Spleen (tissue), 7 donors: ENCODE measurements at regions not wholly inside any gene's neighbourhood (a gene's known extent, or its start where the extent isn't known, plus 50 kb on each side); places are given as distances from the start of the nearest gene placed in this dataset.

Source experiments
- CTCF ChIP-seq, 11 experiments: fragments of 200-600 bp in 7 of 11; fragments of 450-650 bp in 4 of 11; sonication (generic) in 4 of 11; IDR thresholded peaks in 8 of 11; conservative IDR thresholded peaks in 3 of 11; 1 replicate in 7 of 11; 2 replicates in 4 of 11; pipeline versions ENCODE4 v1.4.0 to v1.8.0; 2016 to 2021; ENCODE audit warnings: antibody characterized with exemption in 11 of 11, inconsistent platforms in 4 of 11, mild to moderate bottlenecking in 1 of 11
- POLR2AphosphoS5 ChIP-seq, 3 donors: sonication (generic); formaldehyde crosslinking; IDR thresholded peaks; one replicate each; pipeline ENCODE4 v1.5.1; 2017; ENCODE audit warnings: antibody characterized with exemption in 3 of 3
- donor health status: DM: no; HTN: no; CAD: no; lungs with moderate emphysema.
- donor health status: DM: no; HTN: no; CAD: no.
- donor health status: DM: no; HTN: no; CAD: no.

GRCh38 chr10:8776926-8777622 is 722.6 kb downstream of the GATA3 start:
- TF ChIP-seq CTCF (IDR thresholded peaks at IDR 0.05 in 8 of 11, conservative IDR thresholded peaks at IDR 0.05 in 3 of 11), result no peak
- TF ChIP-seq POLR2AphosphoS5 (IDR thresholded peaks at IDR 0.05), result no peak
